ENCODE measurements at regions not wholly inside any gene's neighbourhood (a gene's known extent, or its start where the extent isn't known, plus 50 kb on each side); places are given as distances from the start of the nearest gene placed in this dataset.
"Not testable (repeated sequence)": the region's sequence is repeated elsewhere in the genome, so short reads cannot be mapped to it uniquely, and the experiment has no call there.

GRCh38 chr13:104616990-104617389 is 1550.8 kb upstream of the SLC10A2 start:
- no peak overlapping the region for H3K27ac Mint-ChIP-seq
- no peaks in the 10 kb centered on the region for H3K27me3 Mint-ChIP-seq (ENCODE audit: insufficient read depth)
- H3K9me3 Mint-ChIP-seq: peaks cover 11% of the 10 kb centered on the region
- no peak for TF ChIP-seq CTCF (conservative IDR thresholded peaks at IDR 0.05)
- Histone ChIP-seq H3K9ac (ENCODE audit: extremely low read depth, low read length, poor library complexity, severe bottlenecking) (no peak overlapping the region), H3K4me3 (ENCODE audit: low read length) (no peak overlapping the region), H3K4me1 (ENCODE audit: control insufficient read depth, insufficient read depth, low read length) (no peaks in the 10 kb centered on the region), H3K36me3 (ENCODE audit: control insufficient read depth, insufficient read depth, low read length) (no peaks in the 10 kb centered on the region), H3K27ac (ENCODE audit: low read depth, low read length) (no peak overlapping the region), H3K27me3 (ENCODE audit: control insufficient read depth, insufficient read depth, low read length, poor library complexity, severe bottlenecking) (no peaks in the 10 kb centered on the region), H3K9me3 (ENCODE audit: control insufficient read depth, low read length) (peaks cover 6% of the 10 kb centered on the region)
- no peaks in the 10 kb centered on the region for H3K4me1 Mint-ChIP-seq
- WGBS, 2 experiments (ENCODE audit: insufficient coverage in 1 of 2, insufficient read length in 1 of 2): 100% methylated on average over 1 of the region's 3 CpGs; no CpG with 5 or more reads in 1 of the 2 experiments
- H3K4me3 Mint-ChIP-seq: no peak overlapping the region
- no peaks in the 10 kb centered on the region for H3K36me3 Mint-ChIP-seq (ENCODE audit: low read depth)
- DNase-seq: no peak

GRCh38 chr13:104614361-104615145 is 1548.3 kb upstream of the SLC10A2 start:
- Mint-ChIP-seq H3K27ac (no peak overlapping the region), H3K9me3 (peaks cover 11% of the 10 kb centered on the region), H3K4me1 (no peaks in the 10 kb centered on the region), H3K36me3 (ENCODE audit: low read depth) (no peaks in the 10 kb centered on the region), H3K27me3 (ENCODE audit: insufficient read depth) (no peaks in the 10 kb centered on the region), H3K4me3 (no peak overlapping the region)
- H3K27me3 ChIP-seq (ENCODE audit: control insufficient read depth, insufficient read depth, low read length, poor library complexity, severe bottlenecking): no peaks in the 10 kb centered on the region
- H3K4me3 ChIP-seq (ENCODE audit: low read length): no peak overlapping the region
- TF ChIP-seq CTCF (conservative IDR thresholded peaks at IDR 0.05): no peak
- H3K27ac ChIP-seq (ENCODE audit: low read depth, low read length): no peak overlapping the region
- 90 to 94% methylated on average over 7 of the region's 7 CpGs for WGBS, 2 experiments (ENCODE audit: insufficient coverage in 1 of 2, insufficient read length in 1 of 2)
- peaks cover 6% of the 10 kb centered on the region for H3K9me3 ChIP-seq (ENCODE audit: control insufficient read depth, low read length)
- H3K9ac ChIP-seq (ENCODE audit: extremely low read depth, low read length, poor library complexity, severe bottlenecking): no peak overlapping the region
- H3K4me1 ChIP-seq (ENCODE audit: control insufficient read depth, insufficient read depth, low read length): no peaks in the 10 kb centered on the region
- no peak for DNase-seq
- H3K36me3 ChIP-seq (ENCODE audit: control insufficient read depth, insufficient read depth, low read length): no peaks in the 10 kb centered on the region

- no peak for TF ChIP-seq CTCF (conservative IDR thresholded peaks at IDR 0.05)
- Mint-ChIP-seq H3K4me3 (no peak overlapping the region), H3K9me3 (peaks cover 2% of the 10 kb centered on the region), H3K36me3 (ENCODE audit: low read depth) (no peaks in the 10 kb centered on the region), H3K27ac (no peak overlapping the region), H3K27me3 (ENCODE audit: insufficient read depth) (no peaks in the 10 kb centered on the region), H3K4me1 (no peaks in the 10 kb centered on the region)
- H3K4me1 ChIP-seq (ENCODE audit: control insufficient read depth, insufficient read depth, low read length): no peaks in the 10 kb centered on the region
- H3K27ac ChIP-seq (ENCODE audit: low read depth, low read length): no peak overlapping the region
- DNase-seq: no peak
- H3K36me3 ChIP-seq (ENCODE audit: control insufficient read depth, insufficient read depth, low read length): no peaks in the 10 kb centered on the region
- no peaks in the 10 kb centered on the region for H3K27me3 ChIP-seq (ENCODE audit: control insufficient read depth, insufficient read depth, low read length, poor library complexity, severe bottlenecking)
- WGBS, 2 experiments (ENCODE audit: insufficient coverage in 1 of 2, insufficient read length in 1 of 2): 81% methylated on average over 2 of the region's 2 CpGs; no CpG with 5 or more reads in 1 of the 2 experiments
- no peak overlapping the region for H3K4me3 ChIP-seq (ENCODE audit: low read length)
- H3K9me3 ChIP-seq (ENCODE audit: control insufficient read depth, low read length): no peaks in the 10 kb centered on the region
- no peak overlapping the region for H3K9ac ChIP-seq (ENCODE audit: extremely low read depth, low read length, poor library complexity, severe bottlenecking)
Observed at GRCh38 chr13:104608331-104608730, 1542.1 kb upstream of the SLC10A2 start.

GRCh38 chr13:104605435-104605834 is 1539.2 kb upstream of the SLC10A2 start:
- H3K27me3 ChIP-seq (ENCODE audit: control insufficient read depth, insufficient read depth, low read length, poor library complexity, severe bottlenecking); H3K9me3 ChIP-seq (ENCODE audit: control insufficient read depth, low read length); H3K27me3 Mint-ChIP-seq (ENCODE audit: insufficient read depth); H3K4me3 Mint-ChIP-seq; H3K27ac Mint-ChIP-seq; H3K4me1 Mint-ChIP-seq; H3K4me3 ChIP-seq (ENCODE audit: low read length); H3K4me1 ChIP-seq (ENCODE audit: control insufficient read depth, insufficient read depth, low read length); H3K36me3 Mint-ChIP-seq (ENCODE audit: low read depth); H3K9ac ChIP-seq (ENCODE audit: extremely low read depth, low read length, poor library complexity, severe bottlenecking); H3K9me3 Mint-ChIP-seq; DNase-seq; H3K36me3 ChIP-seq (ENCODE audit: control insufficient read depth, insufficient read depth, low read length); H3K27ac ChIP-seq (ENCODE audit: low read depth, low read length): not testable (repeated sequence)
- WGBS, 2 experiments (ENCODE audit: insufficient coverage in 1 of 2, insufficient read length in 1 of 2): 86 to 100% methylated on average over 1 to 4 of the region's 7 CpGs

All from endodermal cell (in vitro differentiated cells).